Panc1 (cell line): ENCODE measurements at regions not wholly inside any gene's neighbourhood (a gene's known extent, or its start where the extent isn't known, plus 50 kb on each side); places are given as distances from the start of the nearest gene placed in this dataset.

Experiments used
- ATAC-seq: fragments of 200-7000 bp; cut with Tn5 transposase; 2 replicates; pipeline ENCODE4 v1.9.1; 2020; ENCODE audit warnings: mild to moderate bottlenecking, moderate library complexity
- BruUV-seq: library from RNA; stranded (reverse); fragments of 400-500 nt; replicated peaks from 2 replicates; lab custom pipeline; 2021; lab: Mats Ljungman, UMichigan
- CTCF ChIA-PET: fragments of 300-600 bp; sonication (Branson Sonifier 250); formaldehyde crosslinking; loops from one replicate; lab custom pipeline; 2022; ENCODE audit warnings: antibody characterized with exemption; lab: Charles Lee
- POLR2A ChIA-PET: fragments of 300-600 bp; sonication (Branson Sonifier 250); formaldehyde crosslinking; loops from one replicate; lab custom pipeline; 2022; ENCODE audit warnings: antibody characterized with exemption; lab: Charles Lee
- DNase-seq: peaks from one replicate; pipeline ENCODE4 v3.0.0-alpha.2; 2010; ENCODE audit warnings: low read depth, low spot score
- H3K27ac ChIP-seq: 2 replicates; pipeline ENCODE4 v1.5.1; 2011; ENCODE audit warnings: mild to moderate bottlenecking, low read length, inconsistent platforms
- H3K27me3 ChIP-seq: fragments of 200-500 bp; sonication (Bioruptor generic); 2 replicates; pipeline ENCODE4 v1.6.0; 2014; ENCODE audit warnings: low read length, inconsistent platforms; ENCODE audit not compliant: control insufficient read depth, insufficient read depth
- H3K36me3 ChIP-seq: fragments of 200-500 bp; sonication (Bioruptor generic); 2 replicates; pipeline ENCODE4 v1.5.1; 2014; ENCODE audit warnings: inconsistent platforms, mild to moderate bottlenecking, low read length, moderate library complexity; ENCODE audit not compliant: control insufficient read depth, insufficient read depth
- H3K4me1 ChIP-seq: 2 replicates; pipeline ENCODE4 v1.5.1; 2011; ENCODE audit warnings: inconsistent platforms, mild to moderate bottlenecking, low read length, moderate library complexity; ENCODE audit not compliant: control insufficient read depth, insufficient read depth
- H3K4me3 ChIP-seq, 2 experiments: 2 replicates each; pipeline ENCODE4 v1.5.1; 2011 to 2012; ENCODE audit warnings: low read depth in 2 of 2, low read length in 2 of 2, mild to moderate bottlenecking in 2 of 2, inconsistent platforms in 1 of 2, moderate library complexity in 1 of 2
- H3K9me3 ChIP-seq: fragments of 200-500 bp; sonication (Bioruptor generic); 2 replicates; pipeline ENCODE4 v1.5.1; 2014; ENCODE audit warnings: low read depth, mild to moderate bottlenecking, inconsistent platforms, low read length, moderate library complexity; ENCODE audit not compliant: control insufficient read depth, insufficient read depth
- CTCF ChIP-seq: fragments of 450-650 bp; IDR thresholded peaks from 2 replicates; pipeline ENCODE4 v1.5.1; 2017; ENCODE audit warnings: mild to moderate bottlenecking
- POLR2AphosphoS5 ChIP-seq: IDR thresholded peaks from 2 replicates; pipeline ENCODE4 v1.6.1; 2012; ENCODE audit warnings: mild to moderate bottlenecking, low read depth, low read length, moderate library complexity
- REST ChIP-seq, 2 experiments: IDR thresholded peaks; 2 replicates each; pipeline ENCODE4 v1.6.1; 2011 to 2012; ENCODE audit warnings: low read depth in 2 of 2, control low read depth in 1 of 2, low read length in 1 of 2, mild to moderate bottlenecking in 1 of 2, moderate library complexity in 1 of 2; ENCODE audit not compliant: insufficient read depth in 1 of 2
- SIN3A ChIP-seq: IDR thresholded peaks from 2 replicates; pipeline ENCODE4 v1.6.1; 2012; ENCODE audit warnings: low read depth, mild to moderate bottlenecking, low read length, moderate library complexity, borderline replicate concordance; ENCODE audit not compliant: insufficient read depth
- TCF7L2 ChIP-seq: IDR thresholded peaks from 2 replicates; pipeline ENCODE4 v1.6.1; 2011; ENCODE audit warnings: mild to moderate bottlenecking, low read depth, low read length, inconsistent platforms
- in situ Hi-C: cut with HindIII; loops from 2 replicates; pipeline ENCODE4 v1.10.0; 2016; ENCODE audit warnings: low sequenced_read_pairs, low pct_unique_long_range_greater_than_20kb
- intact Hi-C: fragments of 100-400 bp; cut with micrococcal nuclease; formaldehyde crosslinking; loops from one replicate; pipeline ENCODE4 v1.10.0; 2022; ENCODE audit not compliant: unreplicated experiment

- DNase-seq (no peak), ATAC-seq (no peak)
- no peak for TF ChIP-seq POLR2AphosphoS5
- TF ChIP-seq SIN3A, result no peak
- no peak for TF ChIP-seq CTCF
- no peak for TF ChIP-seq TCF7L2
- TF ChIP-seq REST (IDR thresholded peaks at IDR 0.05; ENCODE audit: insufficient read depth in 1 of 2, low read depth in 2 of 2, low read length in 1 of 2), result no peak
- intact Hi-C loops, result no loop called here
- in situ Hi-C loops, result no loop called here
- Histone ChIP-seq H3K27me3 (peaks cover 10% of the 10 kb centered on the region), H3K36me3 (no peaks in the 10 kb centered on the region), H3K4me3 (no peak overlapping the region), H3K9me3 (no peaks in the 10 kb centered on the region), H3K4me1 (no peaks in the 10 kb centered on the region), H3K27ac (no peak overlapping the region)
- ChIA-PET CTCF (no interaction called here), POLR2A (no interaction called here)
- no TSS peak for BruUV-seq
Measured at GRCh38 chr17:34479371-34479770, 100.0 kb upstream of the TMEM132E start.

- in situ Hi-C loops, result no loop called here
Measured at GRCh38 chr17:34478244-34478643, 101.1 kb upstream of the TMEM132E start.

More at GRCh38 chr17:34478244-34478643, 101.1 kb upstream of the TMEM132E start:
- no peak overlapping the region for H3K27ac ChIP-seq
- ATAC-seq, result no peak
- no peak for DNase-seq
- intact Hi-C loops, result no loop called here
- no peaks in the 10 kb centered on the region for H3K36me3 ChIP-seq
- no peak overlapping the region for H3K4me3 ChIP-seq
- POLR2A ChIA-PET, result no interaction called here
- no TSS peak for BruUV-seq
- TF ChIP-seq POLR2AphosphoS5 (no peak), REST (IDR thresholded peaks at IDR 0.05; ENCODE audit: insufficient read depth in 1 of 2, low read depth in 2 of 2, low read length in 1 of 2) (no peak), CTCF (no peak)
- peaks cover 10% of the 10 kb centered on the region for H3K27me3 ChIP-seq
- no peaks in the 10 kb centered on the region for H3K9me3 ChIP-seq
- CTCF ChIA-PET, result no interaction called here
- no peaks in the 10 kb centered on the region for H3K4me1 ChIP-seq
